Left renal pelvis (tissue), 4 donors: ENCODE measurements at regions not wholly inside any gene's neighbourhood (a gene's known extent, or its start where the extent isn't known, plus 50 kb on each side); places are given as distances from the start of the nearest gene placed in this dataset.

Experiments
- DNase-seq, 4 donors: peaks; one replicate each; pipeline ENCODE4 v3.0.0-alpha.2; 2013; ENCODE audit warnings: low read depth in 4 of 4, low spot score in 3 of 4

DNA sequence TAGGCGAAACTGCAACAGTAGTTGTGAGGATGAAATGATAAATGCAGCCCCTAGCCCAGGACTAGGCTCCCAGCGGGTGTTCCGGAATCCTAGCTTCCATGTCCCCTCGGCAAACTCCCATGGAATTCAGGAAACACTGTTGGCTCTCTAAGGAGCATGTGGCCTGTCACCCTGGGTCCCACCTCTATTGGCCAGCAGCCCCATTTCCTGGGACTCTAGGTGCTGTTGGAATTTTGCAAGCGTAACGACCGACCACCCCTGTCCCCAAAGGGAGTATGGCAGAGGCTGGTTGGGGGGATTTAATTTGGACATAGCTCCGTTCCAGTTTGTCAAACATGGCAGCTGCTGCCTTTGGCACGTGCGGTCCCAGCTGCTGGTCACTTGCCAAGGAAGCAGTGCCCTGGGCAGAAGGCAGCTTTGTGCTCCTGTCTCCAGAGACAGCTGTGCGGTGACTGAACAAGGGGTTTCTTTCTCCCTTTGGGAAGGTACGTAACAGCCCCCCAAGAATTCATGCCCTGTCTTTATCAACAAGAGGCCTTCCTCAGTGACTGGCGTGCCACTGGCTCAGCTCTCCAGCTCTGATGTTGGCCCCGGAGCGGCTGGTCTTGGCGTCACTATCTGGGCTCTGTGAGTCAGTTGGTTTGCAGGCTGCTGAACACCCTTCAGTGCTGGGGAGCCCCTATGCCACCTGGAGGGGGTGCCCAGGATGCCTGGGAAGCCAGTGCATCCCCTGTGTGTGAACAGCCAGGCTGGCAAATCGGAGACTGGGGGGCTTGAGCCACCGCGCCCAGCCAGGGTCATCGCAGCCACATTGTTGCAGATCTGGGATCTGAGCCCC is 235.2 kb upstream of the TNRC6C start:
- DNase-seq = no peak

DNA sequence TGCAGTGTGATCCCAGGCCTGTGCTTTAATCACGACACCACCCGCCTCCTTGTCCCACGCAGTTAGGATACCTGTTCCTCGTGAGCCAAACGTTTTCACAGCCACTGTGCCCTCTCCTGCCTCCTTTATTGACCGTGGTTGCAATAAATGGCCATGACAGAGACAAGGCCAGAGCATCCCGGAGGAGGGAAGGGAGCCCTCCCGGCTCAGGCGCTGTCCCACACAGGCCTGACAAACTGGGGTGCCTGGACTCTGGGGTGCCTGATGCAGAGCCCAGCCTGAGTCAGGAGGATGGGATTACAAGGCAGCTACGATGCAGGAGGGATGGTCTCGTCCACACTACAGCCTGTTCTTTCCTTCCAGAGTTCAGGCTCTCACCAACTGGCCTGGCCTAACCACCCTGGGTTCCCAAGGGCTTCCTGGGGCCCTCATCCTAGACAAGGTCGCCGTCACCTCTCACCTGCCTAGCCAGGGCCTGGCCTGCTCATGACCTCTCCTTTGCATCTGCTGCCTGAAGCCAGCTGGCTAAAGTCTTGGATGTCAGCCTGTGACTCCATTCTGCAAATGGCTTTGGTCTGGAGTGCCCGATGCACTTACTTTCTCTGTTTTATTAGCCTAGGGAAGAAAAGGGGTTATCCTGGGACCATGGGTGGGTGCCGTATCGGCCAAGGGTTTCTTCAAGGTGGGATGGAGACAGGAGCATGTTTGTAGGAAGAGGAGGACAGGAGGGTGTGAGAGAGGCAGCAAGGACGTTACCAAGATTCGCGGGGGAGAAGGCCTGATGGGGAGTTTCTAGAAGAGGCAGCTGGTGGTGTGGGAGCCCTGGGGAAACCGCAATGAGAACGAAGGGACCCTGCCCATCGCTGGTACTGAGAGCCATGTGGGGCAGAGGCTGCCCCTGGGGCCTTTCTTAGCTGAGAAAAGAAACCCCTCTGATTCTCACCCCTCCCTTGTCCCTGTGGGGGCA is 234.3 kb upstream of the TNRC6C start:
- no peak for DNase-seq

DNA sequence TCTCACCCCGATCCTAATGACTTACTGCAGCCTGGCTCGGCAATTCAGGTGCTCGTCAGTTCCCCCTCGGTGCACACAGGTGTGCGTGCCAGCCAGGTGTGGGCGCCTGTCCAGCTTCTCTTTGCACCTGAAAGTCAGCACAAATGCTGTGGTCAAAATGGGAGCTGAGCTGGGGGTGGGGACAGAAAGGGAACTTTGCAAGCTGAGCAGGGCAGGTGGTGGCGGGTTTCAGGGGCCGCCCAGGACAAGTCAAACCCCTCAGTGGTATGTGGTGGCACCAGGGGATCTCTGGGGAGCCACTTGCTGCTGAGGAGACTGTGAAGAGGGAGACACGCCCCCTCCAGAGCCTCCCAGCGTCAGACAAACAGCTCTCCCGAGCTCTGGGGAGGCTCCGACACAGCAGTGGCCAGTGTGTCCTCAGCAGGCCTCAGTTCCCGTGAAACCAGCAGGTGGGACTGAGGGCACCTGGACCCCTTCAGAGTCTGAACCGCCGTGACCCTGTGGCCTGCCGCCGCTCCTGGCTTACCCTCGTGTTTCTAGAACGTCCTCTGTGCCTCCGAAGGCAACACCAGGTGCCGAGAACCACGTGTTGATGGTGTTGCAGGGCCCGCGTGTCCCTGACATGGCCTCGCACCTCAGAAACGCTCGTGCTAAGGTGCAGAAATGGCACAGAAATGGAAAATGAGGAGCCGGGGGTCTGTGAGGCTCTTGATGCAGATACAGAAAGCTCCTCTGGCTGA is 233.5 kb upstream of the TNRC6C start:
- peak in 1 of 4 donors; percentile 6 for DNase-seq

DNA sequence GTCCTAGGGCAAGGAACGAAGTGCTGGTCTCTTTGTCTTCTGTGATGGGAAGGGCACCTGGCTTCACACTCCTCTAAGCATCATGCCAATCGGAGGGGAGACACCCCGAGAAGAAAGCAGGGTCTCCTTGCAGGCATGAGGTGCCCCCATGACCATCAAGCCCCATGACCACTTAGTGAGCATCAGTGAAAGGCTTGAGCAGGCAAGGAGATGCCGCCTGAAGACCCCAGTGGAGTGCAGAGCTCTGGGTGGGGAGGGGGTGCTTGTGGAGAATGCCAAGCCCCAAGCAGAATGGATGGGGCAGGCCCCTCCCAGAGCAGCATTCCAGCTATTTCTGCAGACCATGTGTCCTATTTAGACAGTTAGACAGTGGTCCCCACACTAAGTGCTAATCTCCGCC is 232.7 kb upstream of the TNRC6C start:
- DNase-seq = no peak

DNA sequence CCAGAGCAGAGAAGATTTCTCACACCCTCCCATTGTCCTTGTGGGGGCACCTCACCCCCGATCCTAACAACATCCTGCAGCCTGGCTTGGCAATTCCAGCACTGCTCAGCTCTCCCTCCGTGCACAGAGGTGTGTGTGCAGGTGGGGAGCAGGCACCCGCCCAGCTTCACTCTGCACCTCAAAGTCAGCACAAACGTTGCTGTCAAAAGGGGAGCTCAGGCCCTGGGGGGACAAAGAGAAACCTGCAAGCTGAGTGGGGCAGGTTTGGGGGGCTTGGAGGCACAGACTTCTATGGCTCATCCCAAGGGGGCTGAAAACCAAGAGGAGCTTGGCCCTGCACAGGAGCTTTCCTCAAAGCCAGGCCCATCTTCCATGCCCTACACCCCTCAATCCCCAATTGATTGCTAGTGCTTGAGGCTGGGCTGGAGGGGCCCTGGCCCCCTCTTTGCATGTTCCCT is 231.9 kb upstream of the TNRC6C start:
- DNase-seq = no peak

DNA sequence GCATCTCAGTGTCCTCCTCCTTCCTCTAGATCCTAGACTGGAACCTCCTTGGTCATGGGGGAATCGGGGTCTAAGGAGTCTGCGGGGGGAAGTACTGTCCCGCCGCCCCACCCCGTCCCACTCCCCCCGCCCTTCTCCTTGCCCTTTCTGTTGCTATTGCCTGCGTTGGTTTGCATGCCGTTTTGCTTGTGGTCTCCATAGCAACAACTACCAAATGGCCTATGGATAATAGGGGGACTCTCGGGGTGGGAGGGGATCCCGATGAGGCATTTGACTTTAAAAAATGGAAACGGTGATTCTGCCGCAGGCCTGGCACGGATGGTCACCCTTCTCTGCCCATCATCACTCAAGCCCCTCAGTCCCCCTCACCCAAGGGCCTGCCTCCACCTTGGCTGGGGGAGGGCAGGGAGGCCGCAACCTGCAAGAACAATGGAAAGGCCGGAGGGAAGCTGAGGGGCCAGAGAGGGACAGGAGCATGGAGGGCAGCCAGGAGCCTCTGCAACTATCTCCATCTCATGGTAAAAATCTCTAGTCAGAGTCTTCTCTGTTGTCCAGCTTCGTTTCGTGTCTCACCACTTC is 231.4 kb upstream of the TNRC6C start:
- DNase-seq = no peak

DNA sequence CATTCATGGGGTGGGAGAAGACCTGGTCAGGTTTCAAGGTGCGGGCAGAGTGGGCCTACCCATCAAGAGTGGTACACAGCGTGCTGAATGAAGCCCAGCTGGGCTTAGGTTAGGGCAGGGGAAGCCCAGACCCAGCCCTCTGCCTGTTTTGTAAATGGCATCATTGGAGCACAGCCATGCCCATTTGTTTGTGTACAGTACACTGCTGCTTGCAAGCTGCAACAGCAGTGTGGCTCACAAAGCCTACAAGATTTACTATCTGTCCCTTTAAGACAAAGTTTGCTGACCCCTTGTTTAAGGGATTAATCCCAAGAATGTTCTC is 230.1 kb upstream of the TNRC6C start:
- DNase-seq = no peak

DNA sequence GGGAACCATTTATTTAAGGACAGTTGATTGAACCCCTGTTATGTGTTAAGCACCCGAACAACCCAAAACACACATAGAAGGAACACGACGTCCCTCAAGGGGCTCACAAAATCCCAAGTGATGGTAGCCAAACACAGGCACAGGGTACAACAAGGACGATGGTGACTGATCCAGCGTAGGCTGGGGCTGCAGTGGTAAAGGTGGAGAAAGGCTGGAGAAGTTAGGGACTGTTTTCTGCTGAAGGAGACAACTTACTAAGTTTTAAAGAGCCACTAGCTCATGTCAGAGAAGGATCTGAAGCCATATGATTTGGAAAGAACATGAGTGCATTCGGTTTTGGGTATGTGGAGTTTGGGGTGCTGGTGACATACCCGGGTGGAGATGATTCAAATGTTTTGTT is 229.6 kb upstream of the TNRC6C start:
- DNase-seq = no peak

DNA sequence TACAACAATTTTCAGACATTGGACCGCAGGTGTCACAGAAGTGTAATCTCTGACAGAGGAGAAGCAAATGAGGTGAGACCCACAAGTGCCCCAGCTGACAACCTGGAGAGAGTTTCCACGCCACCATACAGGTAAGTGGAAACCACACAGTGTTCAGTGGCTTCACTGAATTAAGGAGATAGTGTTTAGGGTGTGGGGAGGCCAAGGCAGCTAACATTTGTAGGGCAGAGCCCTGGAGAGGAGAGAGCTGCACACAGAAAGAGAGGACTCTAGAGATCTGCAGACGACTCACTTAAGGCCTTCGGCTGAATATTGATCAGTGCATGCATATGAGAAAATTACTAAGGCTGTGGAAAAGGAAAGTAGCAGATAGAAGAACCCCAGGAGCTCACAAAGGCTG is 228.9 kb upstream of the TNRC6C start:
- no peak for DNase-seq

DNA sequence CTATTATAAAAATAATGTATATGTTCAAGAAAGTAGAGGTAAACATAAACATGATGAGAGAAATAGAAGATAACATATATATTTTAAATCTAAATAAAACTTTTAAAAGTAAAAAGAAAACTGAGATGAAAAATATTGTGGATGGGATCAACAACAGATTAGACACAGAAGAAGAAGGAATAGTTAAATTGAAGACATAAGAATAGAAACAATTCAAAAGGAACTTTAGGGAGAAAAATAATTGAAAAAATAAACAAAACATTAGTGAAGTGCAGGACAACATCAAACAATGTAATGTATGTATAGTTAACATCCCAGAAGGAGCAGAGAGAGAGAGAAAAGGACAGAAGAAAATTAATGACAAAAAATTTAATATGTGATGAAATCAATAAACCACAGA is 228.1 kb upstream of the TNRC6C start:
- no peak for DNase-seq

DNA sequence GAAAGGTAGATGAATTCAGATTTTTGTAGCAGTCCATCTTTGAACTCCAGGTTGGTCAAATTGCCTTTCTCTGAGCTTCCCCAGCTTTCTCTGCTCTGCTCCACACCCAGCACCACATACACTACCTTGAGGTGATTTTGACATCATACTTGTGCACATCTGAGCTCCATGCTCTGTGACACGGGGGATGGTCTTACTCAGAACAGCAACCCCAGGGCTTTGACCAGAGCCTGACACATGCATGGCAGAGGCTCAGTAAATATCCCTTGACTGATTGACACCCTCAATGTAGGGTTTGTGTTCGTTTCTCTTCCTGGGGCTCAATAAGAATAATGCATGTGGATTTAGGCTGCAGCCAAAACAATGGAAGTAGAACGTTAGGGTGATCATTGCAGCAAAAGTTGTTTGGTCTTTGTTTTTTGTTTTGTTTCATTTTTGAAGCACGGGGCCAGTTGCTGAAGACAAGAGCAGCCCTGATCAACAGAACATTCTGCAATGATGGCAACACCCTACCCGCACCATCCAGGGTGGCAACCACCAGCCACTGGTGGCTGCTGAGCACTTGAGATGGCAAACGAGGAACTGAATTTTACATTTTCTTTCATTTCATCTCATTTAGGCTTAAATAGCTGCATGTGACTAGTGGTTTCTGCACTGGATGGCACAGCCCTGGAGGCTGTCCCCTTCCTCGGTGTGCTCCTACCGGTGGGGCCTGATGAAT is 224.8 kb upstream of the TNRC6C start:
- no peak for DNase-seq

DNA sequence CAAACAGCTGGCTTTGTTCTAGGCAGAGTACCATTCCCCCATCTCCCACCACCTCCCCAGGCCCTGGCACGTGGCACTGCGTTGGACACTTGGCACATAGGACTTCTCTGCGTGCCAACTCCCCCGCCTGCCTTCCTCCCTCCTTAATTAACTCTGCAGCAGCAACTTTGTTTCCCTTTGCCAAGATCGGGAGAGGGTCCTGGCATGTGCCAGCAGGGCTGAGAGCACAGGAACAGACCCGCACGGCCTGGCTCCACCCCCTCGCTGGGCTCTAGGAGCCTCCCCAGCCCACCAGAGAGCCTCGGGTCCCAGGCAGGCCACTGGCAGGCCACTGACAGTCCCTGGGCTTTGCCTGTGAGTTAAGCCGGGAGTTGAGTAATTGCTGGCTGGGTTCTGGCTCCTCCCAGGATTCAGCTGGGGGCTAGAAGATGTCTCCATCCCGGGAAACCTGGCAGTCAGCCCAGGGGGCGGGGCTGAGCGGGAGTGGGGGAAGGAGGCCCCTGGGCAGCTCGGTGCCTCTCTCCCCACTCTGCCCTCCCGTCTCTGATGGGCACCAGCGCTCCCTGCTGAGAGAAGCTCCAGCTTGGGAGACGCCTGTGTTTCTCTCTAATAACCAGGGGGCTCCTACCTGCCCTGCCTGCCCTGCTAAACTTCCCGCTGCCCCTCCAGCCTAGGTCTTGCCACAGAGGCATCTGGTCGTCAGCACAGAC is 224.0 kb upstream of the TNRC6C start:
- peak in 3 of 4 donors; percentile 60 to 68 (median 68) for DNase-seq

DNA sequence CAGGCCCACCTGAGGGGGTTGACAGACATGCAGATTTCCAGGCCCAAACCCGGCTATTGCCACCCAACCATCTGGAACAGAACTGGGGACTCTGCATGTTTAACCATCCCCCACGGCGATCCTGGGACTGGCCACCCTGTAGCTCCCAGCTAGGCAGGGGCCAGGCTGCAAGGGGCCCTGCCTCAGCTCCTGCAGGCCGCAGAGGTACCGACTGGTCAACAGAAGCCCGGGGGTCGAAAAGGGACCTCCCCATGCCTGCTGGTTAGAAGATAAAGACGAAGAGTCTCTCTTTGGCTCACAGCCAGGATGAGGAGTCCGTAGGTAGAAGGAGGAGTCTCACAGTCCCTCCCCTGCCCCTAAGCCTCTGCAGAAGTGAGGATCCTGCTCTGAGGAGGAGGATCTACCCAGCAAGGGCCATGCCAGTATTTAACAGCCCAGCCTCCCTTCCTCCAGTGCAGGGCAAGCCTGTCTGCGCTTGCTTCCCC is 223.4 kb upstream of the TNRC6C start:
- no peak for DNase-seq

DNA sequence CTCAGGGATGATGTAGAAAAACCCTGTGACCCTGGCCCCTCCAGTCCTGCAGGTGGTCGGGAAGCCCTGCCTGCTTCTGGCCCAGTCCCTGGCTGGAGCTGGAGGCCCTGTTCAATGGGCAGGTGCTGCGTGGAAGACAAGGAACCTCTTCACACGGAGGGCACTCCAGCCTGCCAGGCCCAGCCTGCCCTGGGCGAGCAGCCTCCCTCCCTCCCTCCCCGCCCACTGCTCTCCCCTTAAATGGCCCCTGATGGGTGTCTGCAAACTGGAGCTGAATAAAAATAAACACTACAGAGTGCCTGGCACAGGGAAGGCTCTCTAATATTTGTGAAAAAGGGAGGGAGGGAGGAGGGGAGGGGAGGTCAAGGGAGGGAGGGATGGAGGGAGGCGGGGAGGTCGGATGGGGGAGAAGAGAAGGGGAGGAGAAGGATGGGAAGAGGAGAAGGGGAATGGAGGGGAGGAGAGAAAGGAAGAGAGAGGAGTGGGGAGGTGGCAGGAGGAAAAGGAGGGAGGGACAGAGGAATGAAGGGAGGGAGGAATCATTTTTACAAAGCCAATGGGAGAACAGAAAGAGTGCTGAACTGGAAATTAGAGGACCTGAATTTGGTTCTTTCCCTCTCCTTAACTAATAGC is 222.8 kb upstream of the TNRC6C start:
- DNase-seq = no peak

DNA sequence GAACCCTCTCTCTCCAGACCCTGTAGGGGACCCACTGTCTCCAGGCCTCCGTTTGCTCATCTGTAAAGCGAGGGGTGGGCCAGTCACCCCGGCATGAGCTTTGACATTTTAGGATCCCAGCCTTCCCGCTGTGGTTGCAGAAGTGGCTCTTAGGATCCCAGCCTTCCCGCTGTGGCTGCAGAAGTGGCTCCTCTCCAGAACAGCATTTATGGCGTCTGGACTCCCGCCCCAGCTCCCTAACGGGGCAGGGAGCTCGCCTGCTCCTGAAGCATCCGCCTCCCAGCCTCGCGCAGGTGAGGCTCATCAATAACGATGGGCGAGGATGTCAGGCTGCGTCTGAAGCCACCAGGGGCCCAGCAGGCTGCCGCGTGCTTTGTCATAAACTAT is 222.3 kb upstream of the TNRC6C start:
- no peak for DNase-seq

DNA sequence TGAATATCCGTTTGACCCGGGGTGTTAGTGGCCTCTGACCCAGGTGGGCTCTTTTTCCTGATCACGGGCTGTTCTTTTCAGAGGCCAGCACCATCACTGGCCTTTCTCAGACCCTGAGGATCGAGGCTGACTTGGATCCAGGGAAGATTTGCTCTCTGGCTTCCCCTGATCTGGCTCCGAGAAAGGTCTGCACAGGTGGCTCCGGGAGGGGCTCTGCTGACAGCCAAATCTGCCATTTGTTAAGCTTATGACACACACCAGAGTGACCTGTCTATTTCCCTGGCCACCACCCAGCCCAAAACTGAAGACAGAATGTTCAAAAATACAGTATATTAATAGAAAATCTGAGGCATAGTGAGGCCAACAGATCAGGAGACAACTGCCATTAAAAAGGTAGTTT is 221.8 kb upstream of the TNRC6C start:
- DNase-seq = no peak

DNA sequence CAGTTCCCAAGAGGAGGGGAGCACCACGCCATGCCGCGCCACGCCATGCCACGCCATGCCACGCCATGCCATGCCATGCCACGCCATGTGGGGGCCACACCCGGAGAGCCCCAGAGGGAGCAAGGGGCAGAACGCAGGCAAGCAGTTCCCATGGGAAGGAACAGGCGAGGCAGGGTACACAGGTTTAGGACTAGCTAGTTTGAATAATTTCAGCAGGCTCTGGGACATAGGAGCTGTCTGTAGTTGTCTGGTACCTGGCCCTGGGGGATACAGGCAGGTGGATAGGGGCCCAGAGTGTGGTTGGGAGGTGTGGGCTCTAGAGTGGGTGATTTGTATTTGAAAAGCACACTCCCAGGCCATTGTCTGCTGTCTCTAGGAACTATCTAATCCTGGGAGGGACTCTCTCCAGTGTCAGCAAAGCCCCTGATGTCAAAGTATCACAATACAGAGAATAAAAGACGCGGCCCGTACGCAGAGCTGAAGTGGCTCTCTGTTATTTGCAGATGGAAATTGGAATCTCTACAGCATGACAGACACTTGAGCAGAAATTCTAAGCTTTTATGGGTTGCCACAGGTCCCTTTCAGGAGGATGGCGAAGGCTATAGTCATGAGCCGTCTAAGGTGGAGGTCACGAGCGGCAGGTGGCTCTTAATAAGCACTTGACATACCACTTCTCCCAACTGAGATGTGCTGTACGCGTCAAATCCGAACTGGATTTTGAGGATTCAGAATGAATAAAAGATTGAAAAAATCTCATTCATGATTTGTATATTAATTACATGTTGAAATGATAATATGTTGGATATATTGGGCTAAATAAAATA is 220.8 kb upstream of the TNRC6C start:
- no peak for DNase-seq
